Naive B cell (primary cell): ENCODE measurements at regions not wholly inside any gene's neighbourhood (a gene's known extent, or its start where the extent isn't known, plus 50 kb on each side); places are given as distances from the start of the nearest gene placed in this dataset.

Experiments
- ATAC-seq, 2 donors: fragments of 150-1000 bp; cut with Tn5 transposase; 2 replicates each; pipeline ENCODE4 v1.10.0; 2021; ENCODE audit warnings: low read depth in 2 of 2, mild to moderate bottlenecking in 2 of 2, moderate library complexity in 2 of 2
- DNase-seq: peaks from one replicate; pipeline ENCODE4 v3.0.0; 2022
- H3K27ac Mint-ChIP-seq, 6 donors: one replicate each; pipeline ENCODE4 v1.8.0; 2020 to 2022; ENCODE audit warnings: mild to moderate bottlenecking in 6 of 6, mixed read lengths in 6 of 6, moderate library complexity in 5 of 6, inconsistent platforms in 2 of 6
- H3K27me3 Mint-ChIP-seq, 3 donors: one replicate each; pipeline ENCODE4 v1.8.0; 2021 to 2022; ENCODE audit warnings: mixed read lengths in 3 of 3, mild to moderate bottlenecking in 1 of 3
- H3K36me3 Mint-ChIP-seq, 2 donors: one replicate each; pipeline ENCODE4 v1.8.0; 2020 to 2022; ENCODE audit warnings: mixed read lengths in 2 of 2, inconsistent platforms in 1 of 2, mild to moderate bottlenecking in 1 of 2
- H3K4me1 Mint-ChIP-seq, 3 donors: one replicate each; pipeline ENCODE4 v1.8.0; 2020 to 2022; ENCODE audit warnings: mixed read lengths in 3 of 3, inconsistent platforms in 1 of 3, mild to moderate bottlenecking in 1 of 3, moderate library complexity in 1 of 3
- H3K4me3 Mint-ChIP-seq, 8 donors: one replicate each; pipeline ENCODE4 v1.8.0; 2020 to 2022; ENCODE audit warnings: mild to moderate bottlenecking in 8 of 8, mixed read lengths in 8 of 8, moderate library complexity in 8 of 8, inconsistent platforms in 2 of 8
- H3K9me3 Mint-ChIP-seq, 7 donors: one replicate each; pipeline ENCODE4 v1.8.0; 2020 to 2022; ENCODE audit warnings: mixed read lengths in 7 of 7, mild to moderate bottlenecking in 5 of 7, inconsistent platforms in 2 of 7, moderate library complexity in 1 of 7

GRCh38 chr3:106013971-106014370 lies 145.2 kb upstream of the CBLB start:
- H3K36me3 Mint-ChIP-seq = peaks cover 0 to 7% of the 10 kb centered on the region in 2 donors
- ATAC-seq = no peak

DNA sequence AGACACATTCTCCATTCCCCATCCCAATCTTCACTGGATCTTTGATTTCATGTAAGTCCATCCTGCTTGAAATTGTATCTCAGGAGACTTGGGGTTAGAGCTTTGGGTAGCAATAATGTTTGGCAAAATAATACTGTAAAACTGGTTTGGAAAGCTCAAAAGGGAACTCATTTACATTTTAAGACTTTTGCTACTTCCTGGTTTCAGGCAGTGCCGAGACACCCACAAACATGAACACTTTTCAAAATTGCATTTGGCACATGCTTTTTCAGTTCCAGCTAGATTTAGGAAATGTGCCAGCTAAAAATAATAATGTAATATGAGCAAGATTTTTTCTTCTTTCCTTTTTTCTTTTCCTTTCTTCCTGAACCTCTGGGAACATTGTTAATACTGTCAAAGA lies 145.7 kb upstream of the CBLB start:
- Mint-ChIP-seq H3K36me3 (peaks cover 0 to 7% of the 10 kb centered on the region in 2 donors), H3K27ac (no peak overlapping the region), H3K4me3 (peak overlapping the region in 1 of 8 donors; percentile 31), H3K9me3 (no peaks in the 10 kb centered on the region), H3K4me1 (peaks cover 10 to 19% (median 17%) of the 10 kb centered on the region in 3 donors), H3K27me3 (no peaks in the 10 kb centered on the region)
- DNase-seq (no peak), ATAC-seq (peak in 1 of 2 donors; percentile 28)

More at GRCh38 chr3:106013971-106014370, 145.2 kb upstream of the CBLB start:
- no peak overlapping the region for H3K27ac Mint-ChIP-seq
- no peaks in the 10 kb centered on the region for H3K9me3 Mint-ChIP-seq
- H3K4me1 Mint-ChIP-seq = peaks cover 10 to 19% (median 17%) of the 10 kb centered on the region in 3 donors
- H3K27me3 Mint-ChIP-seq = no peaks in the 10 kb centered on the region
- no peak for DNase-seq
- H3K4me3 Mint-ChIP-seq = no peak overlapping the region

GRCh38 chr3:106014971-106015370 lies 146.2 kb upstream of the CBLB start:
- DNase-seq (no peak), ATAC-seq (no peak)
- Mint-ChIP-seq H3K9me3 (no peaks in the 10 kb centered on the region), H3K4me3 (peak overlapping the region in 1 of 8 donors; percentile 31), H3K27me3 (no peaks in the 10 kb centered on the region), H3K36me3 (peaks cover 0 to 7% of the 10 kb centered on the region in 2 donors), H3K4me1 (peaks cover 10 to 19% (median 17%) of the 10 kb centered on the region in 3 donors), H3K27ac (no peak overlapping the region)

GRCh38 chr3:106018102-106018501 lies 149.3 kb upstream of the CBLB start:
- Mint-ChIP-seq H3K4me3 (no peak overlapping the region), H3K27me3 (no peaks in the 10 kb centered on the region), H3K27ac (no peak overlapping the region), H3K4me1 (peaks cover 10 to 19% (median 17%) of the 10 kb centered on the region in 3 donors), H3K9me3 (no peaks in the 10 kb centered on the region), H3K36me3 (peaks cover 0 to 7% of the 10 kb centered on the region in 2 donors)
- no peak for ATAC-seq
- DNase-seq = no peak

DNA sequence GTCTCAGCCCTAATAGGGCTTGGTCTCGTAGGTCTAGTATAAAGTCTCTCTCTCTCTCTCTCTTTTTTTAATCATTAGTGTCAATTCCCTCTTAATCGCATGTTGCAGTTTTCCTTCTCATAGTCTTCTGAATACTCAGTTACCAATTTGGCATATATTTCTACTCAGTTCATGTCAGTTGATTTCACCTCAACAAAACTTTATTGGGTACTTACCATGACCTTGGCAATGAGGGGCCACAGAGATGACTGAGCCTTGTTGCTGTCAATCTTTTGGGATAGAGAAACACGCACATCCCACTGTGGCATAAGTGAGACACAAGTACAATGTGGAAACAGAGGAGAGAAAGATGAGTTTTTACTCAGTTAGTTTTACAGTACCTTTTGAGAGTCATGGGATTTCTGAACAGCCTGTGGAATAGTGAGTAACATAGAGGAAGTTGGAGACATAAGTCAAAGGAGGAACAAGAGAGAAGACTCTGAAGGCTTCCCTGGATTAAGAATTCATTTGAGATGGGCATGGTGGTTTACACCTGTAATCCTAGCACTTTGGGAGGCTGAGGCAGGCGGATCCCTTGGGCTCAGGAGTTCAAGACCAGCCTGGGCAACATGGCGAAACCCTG lies 150.2 kb upstream of the CBLB start:
- no peak overlapping the region for H3K4me3 Mint-ChIP-seq
- H3K9me3 Mint-ChIP-seq = no peaks in the 10 kb centered on the region
- peaks cover 0 to 6% of the 10 kb centered on the region in 2 donors for H3K36me3 Mint-ChIP-seq
- H3K27ac Mint-ChIP-seq = peak overlapping the region in 1 of 6 donors; percentile 22
- H3K27me3 Mint-ChIP-seq = no peaks in the 10 kb centered on the region
- no peak for ATAC-seq
- H3K4me1 Mint-ChIP-seq = peaks cover 10 to 19% (median 15%) of the 10 kb centered on the region in 3 donors
- DNase-seq = no peak

- H3K4me3 Mint-ChIP-seq = no peak overlapping the region
- no peak for DNase-seq
- no peak for ATAC-seq
Observed at GRCh38 chr3:106022913-106023312, 154.1 kb upstream of the CBLB start.

DNA sequence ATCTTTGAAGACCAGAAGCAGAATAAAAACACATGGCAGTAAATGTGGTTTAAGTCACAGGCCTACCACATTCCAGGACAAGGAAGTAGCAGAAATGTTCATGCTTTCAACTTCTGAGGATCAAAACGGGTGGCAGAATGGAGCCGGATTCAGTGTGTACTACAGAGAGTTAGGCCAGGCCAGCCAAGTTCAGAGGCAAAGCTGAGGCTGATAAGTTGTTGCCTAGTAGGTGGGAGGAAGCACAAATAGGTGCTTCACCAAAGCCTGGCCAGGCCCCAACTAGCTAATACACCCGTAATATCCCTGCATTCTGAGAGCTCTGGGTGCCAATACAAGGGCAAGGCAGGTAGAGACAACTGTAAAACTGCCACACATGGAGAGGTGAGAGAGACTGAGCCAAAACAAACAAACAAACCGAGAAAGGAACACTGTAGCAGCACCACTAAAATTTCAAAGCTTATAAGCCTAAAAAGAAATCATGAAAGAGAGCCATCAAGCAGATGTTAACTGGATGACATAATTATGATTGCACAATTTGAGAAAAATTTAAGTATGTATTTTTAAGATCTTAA lies 156.4 kb upstream of the CBLB start:
- Mint-ChIP-seq H3K27ac (no peak overlapping the region), H3K4me1 (no peaks in the 10 kb centered on the region), H3K4me3 (no peak overlapping the region), H3K36me3 (no peaks in the 10 kb centered on the region), H3K9me3 (peaks cover 0 to 2% (median 0%) of the 10 kb centered on the region in 7 donors), H3K27me3 (no peaks in the 10 kb centered on the region)
- DNase-seq (no peak), ATAC-seq (no peak)

More at GRCh38 chr3:106022913-106023312, 154.1 kb upstream of the CBLB start:
- Mint-ChIP-seq H3K9me3 (peaks cover 0 to 2% (median 0%) of the 10 kb centered on the region in 7 donors), H3K36me3 (no peaks in the 10 kb centered on the region), H3K27ac (no peak overlapping the region), H3K4me1 (no peaks in the 10 kb centered on the region), H3K27me3 (no peaks in the 10 kb centered on the region)

DNA sequence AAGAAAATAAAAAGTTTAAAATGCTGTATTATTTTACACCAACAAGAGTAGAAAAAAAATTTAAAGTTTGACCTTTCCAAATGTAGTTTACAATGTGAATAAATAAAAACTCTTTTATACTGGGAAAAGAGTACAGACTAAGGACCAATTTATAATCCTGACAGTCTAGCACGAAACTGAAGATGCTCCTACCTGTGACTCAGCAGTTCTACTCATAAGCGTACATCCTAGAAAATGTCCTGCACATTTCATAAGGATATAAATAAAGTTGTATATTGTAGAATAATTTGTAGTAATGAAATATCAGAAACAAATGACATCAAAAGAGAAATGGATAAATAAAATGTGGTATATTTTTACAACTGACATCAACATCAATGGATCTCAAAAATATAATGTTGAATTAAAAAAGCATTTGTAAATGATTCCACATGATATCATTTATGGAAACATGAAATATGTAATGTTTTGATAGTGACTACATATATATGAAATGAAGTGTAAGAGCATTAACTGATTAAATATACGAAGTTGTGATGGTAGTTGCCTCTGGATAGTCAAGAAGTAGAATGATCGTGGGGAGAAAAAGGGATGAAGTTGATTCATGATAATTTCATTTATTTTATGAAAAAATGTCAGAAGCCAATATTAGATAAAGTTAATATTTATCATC lies 161.3 kb upstream of the CBLB start:
- Mint-ChIP-seq H3K27me3 (peaks cover 0 to 5% (median 0%) of the 10 kb centered on the region in 3 donors), H3K4me1 (no peaks in the 10 kb centered on the region), H3K27ac (no peak overlapping the region), H3K4me3 (no peak overlapping the region), H3K36me3 (no peaks in the 10 kb centered on the region), H3K9me3 (peaks cover 0 to 2% (median 0%) of the 10 kb centered on the region in 7 donors)
- ATAC-seq (no peak), DNase-seq (no peak)

GRCh38 chr3:106030627-106030963 lies 161.8 kb upstream of the CBLB start:
- H3K27ac Mint-ChIP-seq = peak overlapping the region in 1 of 6 donors; percentile 5
- no peak for ATAC-seq
- H3K27me3 Mint-ChIP-seq = peaks cover 0 to 5% (median 0%) of the 10 kb centered on the region in 3 donors
- H3K4me3 Mint-ChIP-seq = no peak overlapping the region
- no peaks in the 10 kb centered on the region for H3K36me3 Mint-ChIP-seq
- no peak for DNase-seq
- no peaks in the 10 kb centered on the region for H3K9me3 Mint-ChIP-seq
- H3K4me1 Mint-ChIP-seq = no peaks in the 10 kb centered on the region

GRCh38 chr3:106032479-106032878 lies 163.7 kb upstream of the CBLB start:
- Mint-ChIP-seq H3K27ac (no peak overlapping the region), H3K9me3 (no peaks in the 10 kb centered on the region), H3K4me1 (no peaks in the 10 kb centered on the region), H3K27me3 (peaks cover 0 to 5% (median 0%) of the 10 kb centered on the region in 3 donors), H3K36me3 (no peaks in the 10 kb centered on the region), H3K4me3 (no peak overlapping the region)
- no peak for DNase-seq
- no peak for ATAC-seq

DNA sequence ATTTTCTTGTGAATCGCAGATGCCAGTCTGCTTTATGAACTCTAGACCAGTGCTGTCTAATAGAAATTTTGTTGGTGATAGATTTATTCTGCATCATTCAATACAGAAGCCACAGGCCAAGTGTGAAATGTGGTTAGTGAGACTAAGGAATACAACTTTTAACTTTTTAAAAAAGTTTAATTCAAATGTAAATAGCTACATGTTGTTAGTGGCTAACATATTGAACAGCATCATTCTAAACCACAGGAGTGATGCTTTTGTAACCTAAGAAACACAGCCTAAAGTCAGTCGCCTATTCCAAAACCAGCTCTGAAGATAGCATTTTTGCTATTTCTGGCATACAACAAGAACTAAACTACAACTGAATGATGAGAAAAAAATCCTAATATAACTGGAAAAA lies 164.8 kb upstream of the CBLB start:
- H3K27ac Mint-ChIP-seq = no peak overlapping the region
- H3K4me1 Mint-ChIP-seq = no peaks in the 10 kb centered on the region
- DNase-seq (no peak), ATAC-seq (no peak)
- H3K36me3 Mint-ChIP-seq = no peaks in the 10 kb centered on the region
- peaks cover 0 to 2% (median 0%) of the 10 kb centered on the region in 7 donors for H3K9me3 Mint-ChIP-seq
- H3K27me3 Mint-ChIP-seq = peaks cover 0 to 5% (median 0%) of the 10 kb centered on the region in 3 donors
- no peak overlapping the region for H3K4me3 Mint-ChIP-seq

DNA sequence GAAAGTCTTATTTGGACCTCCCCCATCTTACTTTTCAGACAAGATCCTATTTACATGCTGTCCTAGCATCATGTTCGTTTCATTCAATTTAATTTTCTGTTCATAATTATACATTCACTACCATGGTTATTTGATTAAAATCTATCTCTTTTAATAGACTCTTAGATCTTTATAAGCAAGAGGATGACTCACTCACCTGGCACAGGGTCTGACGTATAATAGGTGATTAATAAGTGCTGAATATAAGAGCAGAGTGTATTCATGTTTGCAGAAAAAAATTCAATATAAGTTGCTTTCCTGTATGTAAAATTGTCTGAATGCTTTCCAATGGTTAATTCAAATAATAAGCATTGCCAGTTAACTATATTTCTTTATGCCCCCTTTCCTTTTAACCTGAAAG lies 165.5 kb upstream of the CBLB start:
- Mint-ChIP-seq H3K4me1 (no peaks in the 10 kb centered on the region), H3K36me3 (no peaks in the 10 kb centered on the region), H3K27ac (no peak overlapping the region), H3K9me3 (peaks cover 0 to 7% (median 0%) of the 10 kb centered on the region in 7 donors), H3K4me3 (no peak overlapping the region), H3K27me3 (peaks cover 0 to 5% (median 0%) of the 10 kb centered on the region in 3 donors)
- DNase-seq = no peak
- no peak for ATAC-seq

DNA sequence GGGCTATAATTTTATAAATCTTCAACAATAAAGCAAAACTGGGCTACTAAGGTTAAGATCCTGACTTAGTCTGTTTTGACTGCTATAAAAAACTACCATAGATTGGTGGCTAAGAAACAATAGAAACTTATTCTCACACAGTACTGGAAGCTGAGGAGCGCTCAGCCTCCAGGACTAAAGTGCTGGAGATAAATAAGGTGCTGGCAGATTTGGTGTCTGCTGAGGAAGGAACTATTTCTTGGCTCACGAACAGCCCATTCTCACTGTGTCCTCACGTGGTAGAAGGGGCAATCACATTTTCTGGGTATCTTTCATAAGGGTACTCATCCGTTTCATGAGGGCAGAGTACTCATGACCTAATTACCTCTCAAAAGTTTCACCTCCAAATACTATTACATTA lies 166.8 kb upstream of the CBLB start:
- DNase-seq = no peak
- no peak overlapping the region for H3K27ac Mint-ChIP-seq
- ATAC-seq = no peak
- peaks cover 0 to 8% of the 10 kb centered on the region in 2 donors for H3K36me3 Mint-ChIP-seq
- H3K9me3 Mint-ChIP-seq = peaks cover 0 to 15% (median 0%) of the 10 kb centered on the region in 7 donors
- no peak overlapping the region for H3K4me3 Mint-ChIP-seq
- peaks cover 0 to 5% (median 0%) of the 10 kb centered on the region in 3 donors for H3K27me3 Mint-ChIP-seq
- H3K4me1 Mint-ChIP-seq = no peaks in the 10 kb centered on the region

- peaks cover 0 to 5% (median 0%) of the 10 kb centered on the region in 3 donors for H3K27me3 Mint-ChIP-seq
- no peak overlapping the region for H3K4me3 Mint-ChIP-seq
- DNase-seq (no peak), ATAC-seq (no peak)
- peaks cover 0 to 8% of the 10 kb centered on the region in 2 donors for H3K36me3 Mint-ChIP-seq
- no peaks in the 10 kb centered on the region for H3K4me1 Mint-ChIP-seq
- H3K27ac Mint-ChIP-seq = no peak overlapping the region
- peaks cover 0 to 15% (median 0%) of the 10 kb centered on the region in 7 donors for H3K9me3 Mint-ChIP-seq
Observed at GRCh38 chr3:106036696-106037095, 167.9 kb upstream of the CBLB start.
